ENCODE measurements at regions not wholly inside any gene's neighbourhood (a gene's known extent, or its start where the extent isn't known, plus 50 kb on each side); places are given as distances from the start of the nearest gene placed in this dataset.
"Not testable (repeated sequence)": the region's sequence is repeated elsewhere in the genome, so short reads cannot be mapped to it uniquely, and the experiment has no call there.

- no peak overlapping the region for H3K27ac ChIP-seq
- TF ChIP-seq ZFX (IDR thresholded peaks at IDR 0.05) (no peak), CTCF (conservative IDR thresholded peaks at IDR 0.05) (no peak)
These were observed 244.7 kb upstream of the ONECUT1 start for GRCh38 chr15:53034767-53035245.

- TF ChIP-seq ZFX (IDR thresholded peaks at IDR 0.05) (no peak), CTCF (conservative IDR thresholded peaks at IDR 0.05) (no peak)
- H3K27ac ChIP-seq: no peak overlapping the region
These were observed 243.6 kb upstream of the ONECUT1 start for GRCh38 chr15:53033709-53034108.

- TF ChIP-seq CTCF (conservative IDR thresholded peaks at IDR 0.05) (no peak), ZFX (IDR thresholded peaks at IDR 0.05) (no peak)
- H3K27ac ChIP-seq: no peak overlapping the region
These were observed 241.3 kb upstream of the ONECUT1 start for GRCh38 chr15:53031469-53031868.

- H3K27ac ChIP-seq: no peak overlapping the region
- no peak for TF ChIP-seq ZFX (IDR thresholded peaks at IDR 0.05)
- no peak for TF ChIP-seq CTCF (conservative IDR thresholded peaks at IDR 0.05)
These were observed 232.7 kb upstream of the ONECUT1 start for GRCh38 chr15:53022788-53023187.

- TF ChIP-seq CTCF (conservative IDR thresholded peaks at IDR 0.05) (no peak), ZFX (IDR thresholded peaks at IDR 0.05) (no peak)
These were observed 223.2 kb upstream of the ONECUT1 start for GRCh38 chr15:53013329-53013728.

GRCh38 chr15:53011779-53012178 lies 221.6 kb upstream of the ONECUT1 start:
- H3K27ac ChIP-seq: not testable (repeated sequence)

More at GRCh38 chr15:53013329-53013728, 223.2 kb upstream of the ONECUT1 start:
- no peak overlapping the region for H3K27ac ChIP-seq

GRCh38 chr15:53009093-53009492 lies 219.0 kb upstream of the ONECUT1 start:
- no peak overlapping the region for H3K27ac ChIP-seq
- TF ChIP-seq CTCF (conservative IDR thresholded peaks at IDR 0.05): no peak
- TF ChIP-seq ZFX (IDR thresholded peaks at IDR 0.05): no peak

GRCh38 chr15:53000409-53000808 lies 210.3 kb upstream of the ONECUT1 start:
- no peak overlapping the region for H3K27ac ChIP-seq
- TF ChIP-seq CTCF (conservative IDR thresholded peaks at IDR 0.05): no peak
- TF ChIP-seq ZFX (IDR thresholded peaks at IDR 0.05): no peak

Measured in C4-2B (cell line).